ENCODE measurements at regions not wholly inside any gene's neighbourhood (a gene's known extent, or its start where the extent isn't known, plus 50 kb on each side); places are given as distances from the start of the nearest gene placed in this dataset.
"Not testable (repeated sequence)": the region's sequence is repeated elsewhere in the genome, so short reads cannot be mapped to it uniquely, and the experiment has no call there.

DNA sequence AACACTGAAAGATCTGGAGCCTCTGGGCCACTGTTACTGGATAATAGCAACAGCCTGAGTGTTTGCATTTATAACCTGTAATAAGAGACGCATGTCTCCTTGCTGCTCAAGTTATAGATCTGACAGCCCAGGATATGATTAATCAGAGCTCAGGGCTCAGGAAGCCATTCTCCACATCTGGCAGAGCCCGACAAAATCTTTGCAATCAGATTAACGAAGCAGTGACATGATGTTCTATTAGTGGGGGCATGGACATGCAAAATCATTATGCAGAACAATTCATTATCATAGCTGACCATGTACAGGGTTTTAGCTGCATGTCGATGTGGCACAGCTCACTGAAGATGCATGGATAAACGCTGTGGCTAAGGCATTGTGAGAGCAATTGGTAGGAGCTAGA, 730.3 kb downstream of the ZNF385D start:
- no peak for DNase-seq (ENCODE audit: low read depth)

DNA sequence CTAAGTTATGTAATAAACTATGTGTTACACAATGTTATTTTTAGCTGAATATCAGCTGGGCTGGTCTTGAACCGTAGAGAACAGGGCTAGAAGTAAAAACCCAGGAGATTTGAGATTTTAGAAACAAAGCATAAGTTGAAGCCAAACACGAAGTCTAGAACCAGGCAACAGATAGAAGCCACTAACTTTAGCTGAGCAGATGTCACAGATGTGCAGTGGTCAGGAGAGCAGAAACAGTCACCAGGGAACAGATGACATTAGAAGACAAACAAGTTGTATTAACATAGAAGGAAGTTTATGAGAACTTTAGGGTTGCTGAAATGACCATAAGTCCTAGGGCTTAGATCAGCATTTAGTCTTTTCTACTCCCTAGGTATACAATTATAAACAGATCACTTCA, 731.0 kb downstream of the ZNF385D start:
- no peak for DNase-seq (ENCODE audit: low read depth)

DNA sequence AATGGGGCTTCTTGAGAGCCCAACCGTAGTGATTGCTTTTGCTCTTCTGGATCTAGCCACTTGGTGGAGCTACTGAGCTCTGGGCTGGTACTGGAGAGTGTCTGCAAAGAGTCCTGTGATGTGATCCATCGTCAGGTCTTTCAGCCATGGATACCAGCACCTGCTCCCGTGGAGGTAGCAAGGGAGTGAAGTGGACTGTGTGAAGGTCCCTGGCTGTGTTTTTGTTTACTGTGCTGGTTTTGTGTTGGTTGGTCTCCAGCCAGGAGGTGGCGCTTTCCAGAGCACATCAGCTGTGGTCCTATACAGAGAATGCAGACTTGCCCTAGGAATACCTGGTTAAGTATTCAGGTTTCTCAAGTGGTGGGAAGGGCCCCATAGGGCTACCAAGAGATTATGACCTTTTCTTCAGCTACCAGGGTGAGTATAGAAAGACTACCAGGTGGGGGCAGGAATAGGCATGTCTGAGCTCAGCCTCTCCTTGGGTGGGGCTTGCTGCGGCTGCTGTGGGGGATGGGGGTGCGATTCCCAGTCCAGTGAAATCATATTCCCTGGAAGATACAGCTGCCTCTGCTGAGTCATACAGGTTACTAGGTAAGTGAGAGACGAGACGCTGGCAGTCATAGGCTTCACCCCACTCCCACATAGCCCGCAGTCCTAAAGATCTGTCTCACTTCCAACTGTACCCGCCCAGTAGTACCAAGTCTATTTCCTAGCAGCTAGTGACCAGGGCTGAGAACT, 733.7 kb downstream of the ZNF385D start:
- DNase-seq (ENCODE audit: low read depth) = no peak

DNA sequence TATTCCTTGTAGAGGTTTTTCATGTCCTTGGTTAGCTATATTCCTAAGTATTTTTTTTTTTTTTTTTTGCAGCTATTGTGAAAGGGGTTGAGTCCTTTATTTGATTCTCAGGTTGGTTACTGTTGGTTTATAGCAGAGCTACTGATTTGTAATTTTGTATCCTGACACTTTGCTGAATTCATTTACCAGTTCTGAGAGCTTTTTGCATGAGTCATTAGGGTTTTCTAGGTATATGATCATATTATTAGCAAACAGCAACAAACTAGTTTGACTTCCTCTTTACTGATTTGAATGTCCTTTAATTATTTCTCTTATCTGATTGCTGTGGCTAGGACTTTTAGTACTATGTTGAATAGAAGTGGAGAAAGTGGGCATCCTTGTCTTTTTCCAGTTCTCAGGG, 737.4 kb downstream of the ZNF385D start:
- DNase-seq (ENCODE audit: low read depth) = no peak

DNA sequence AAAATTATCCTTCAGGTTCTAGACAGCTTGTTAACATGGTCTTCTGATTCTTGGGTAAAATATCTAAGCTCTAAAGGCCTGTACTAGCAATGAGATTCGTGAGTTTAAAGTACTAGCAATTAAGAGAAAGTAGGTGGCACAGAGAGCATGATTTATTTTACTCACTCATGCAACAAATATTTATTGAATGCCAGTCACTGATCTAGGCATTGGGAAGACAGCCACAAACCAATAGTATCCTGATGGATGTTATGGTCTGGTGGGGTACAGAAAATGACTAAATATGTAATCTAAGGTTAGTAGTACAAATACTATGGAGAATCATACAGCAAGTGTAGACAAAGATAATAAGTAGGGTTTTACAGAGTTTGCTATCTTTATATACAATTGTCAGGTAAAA, 751.3 kb downstream of the ZNF385D start:
- no peak for DNase-seq (ENCODE audit: low read depth)

DNA sequence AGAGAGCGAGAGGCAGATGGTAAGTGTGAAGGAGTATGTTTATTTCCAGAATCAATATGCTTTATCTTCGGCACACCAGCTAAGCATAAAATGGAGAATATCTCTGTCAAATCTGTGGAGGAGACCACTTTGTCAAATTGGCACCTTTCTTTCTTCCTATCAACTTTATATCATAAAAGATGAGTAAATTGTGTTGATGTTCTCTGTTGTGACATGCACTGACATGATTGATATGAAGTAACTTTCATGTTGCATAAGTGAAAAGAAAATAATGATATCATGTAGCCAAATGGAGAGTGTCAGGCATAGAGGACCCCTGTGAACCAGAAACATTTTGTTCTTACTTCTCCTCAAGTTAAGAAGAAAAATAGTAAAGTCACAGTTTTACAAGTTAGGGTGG, 753.8 kb downstream of the ZNF385D start:
- no peak for DNase-seq (ENCODE audit: low read depth)

DNA sequence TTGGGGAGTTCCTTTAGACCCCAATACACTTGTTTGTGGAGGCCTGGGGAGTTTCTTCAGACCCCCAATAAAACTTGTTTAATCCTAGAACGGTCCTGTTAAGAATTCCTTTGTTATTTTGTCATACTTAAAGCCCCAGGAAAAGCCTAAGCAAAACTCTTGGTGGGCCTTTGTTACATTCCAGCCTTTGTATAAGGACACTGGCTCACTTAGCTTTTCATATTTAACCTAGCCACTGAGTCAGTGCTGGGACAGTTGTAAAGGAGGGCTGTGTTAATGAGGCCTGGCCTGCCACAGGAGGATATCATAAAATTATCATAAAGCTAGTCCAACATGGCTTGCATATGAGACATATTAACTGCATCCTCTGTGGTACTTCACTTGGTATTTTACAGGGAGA, 760.1 kb downstream of the ZNF385D start:
- no peak for DNase-seq (ENCODE audit: low read depth)

DNA sequence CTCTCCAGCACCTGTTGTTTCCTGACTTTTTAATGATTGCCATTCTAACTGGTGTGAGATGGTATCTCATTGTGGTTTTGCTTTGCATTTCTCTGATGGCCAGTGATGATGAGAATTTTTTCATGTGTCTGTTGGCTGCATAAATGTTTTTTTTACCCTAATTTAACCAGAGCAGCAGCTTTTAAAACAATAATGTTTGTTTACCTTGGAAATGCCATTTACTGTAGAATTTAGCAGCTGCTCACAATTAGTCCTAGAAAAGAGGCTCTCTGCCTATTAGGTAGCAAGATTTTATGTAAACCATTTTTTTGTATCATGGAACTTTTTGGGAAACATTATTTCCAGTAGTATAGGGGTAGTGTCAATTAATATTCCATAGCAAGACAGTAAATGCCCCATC, 761.4 kb downstream of the ZNF385D start:
- DNase-seq (ENCODE audit: low read depth) = not testable (repeated sequence)

DNA sequence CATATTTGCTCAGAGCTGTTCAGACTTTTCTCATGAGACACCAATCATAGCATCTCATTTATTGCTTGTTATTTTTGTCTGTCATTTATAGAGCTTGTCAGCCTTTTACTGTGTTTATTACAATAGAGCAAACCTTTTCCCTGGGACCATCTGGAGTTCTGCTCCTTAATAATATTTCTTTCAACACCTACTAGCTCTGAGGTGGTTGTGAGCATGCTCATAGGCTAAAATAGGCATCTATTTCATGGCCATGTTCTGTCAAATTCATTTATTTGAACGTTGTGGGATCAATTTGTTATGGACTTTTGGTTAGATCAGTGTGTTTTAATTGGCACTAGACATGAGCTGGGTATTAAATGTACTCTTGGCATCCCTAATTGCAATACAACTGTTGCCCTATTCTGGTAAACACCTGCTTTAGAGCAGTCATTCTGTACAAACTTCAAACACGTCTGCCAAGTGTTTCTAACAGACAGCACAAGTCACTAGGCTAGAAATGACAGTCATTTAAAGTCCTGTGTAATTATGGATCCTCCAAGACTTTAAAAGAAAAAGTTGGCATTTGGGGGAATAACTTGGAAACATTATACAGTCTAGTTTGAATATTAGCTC, 766.3 kb downstream of the ZNF385D start:
- no peak for DNase-seq (ENCODE audit: low read depth)

DNA sequence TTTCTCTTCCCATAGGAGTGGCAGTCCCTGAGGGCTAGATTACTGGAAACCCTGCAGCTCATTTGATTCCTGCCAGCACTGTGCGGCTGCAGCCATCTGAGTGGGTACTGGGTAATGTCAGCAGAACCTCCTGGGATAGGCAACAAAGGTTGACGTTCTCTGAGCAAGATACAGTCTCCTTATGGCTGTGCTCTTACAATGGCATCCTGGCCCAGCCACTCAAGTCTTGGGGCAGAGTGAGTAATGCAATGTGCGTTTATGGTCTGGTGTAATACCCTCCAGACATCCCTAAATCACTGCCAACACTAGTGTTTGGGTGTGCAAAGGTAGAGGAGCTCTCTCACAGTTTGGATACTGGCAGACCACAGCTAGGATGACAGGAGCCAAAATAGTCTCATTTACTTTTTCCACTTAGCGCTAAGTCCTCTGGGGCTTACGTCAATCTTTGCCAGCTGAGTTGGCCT, 775.8 kb downstream of the ZNF385D start:
- no peak for DNase-seq (ENCODE audit: low read depth)

DNA sequence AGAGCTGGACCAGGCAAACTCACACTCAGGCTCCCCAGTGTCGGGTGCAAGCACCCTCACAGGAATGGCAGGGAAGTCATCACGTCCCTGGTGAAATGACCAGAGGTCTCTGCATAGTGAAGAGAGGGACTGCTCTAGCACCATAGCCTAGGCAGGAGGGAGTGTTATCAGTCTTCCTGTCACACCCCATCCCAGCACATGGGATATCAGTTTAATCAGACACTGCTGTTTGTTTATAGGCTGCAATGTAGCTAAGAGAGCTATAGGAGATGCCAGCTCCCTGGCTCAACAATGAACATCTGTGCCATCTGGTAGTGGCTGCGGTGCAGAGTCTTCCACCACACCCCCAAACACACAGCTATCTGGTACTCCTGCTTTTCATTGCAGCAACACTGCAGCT, 776.6 kb downstream of the ZNF385D start:
- no peak for DNase-seq (ENCODE audit: low read depth)

DNA sequence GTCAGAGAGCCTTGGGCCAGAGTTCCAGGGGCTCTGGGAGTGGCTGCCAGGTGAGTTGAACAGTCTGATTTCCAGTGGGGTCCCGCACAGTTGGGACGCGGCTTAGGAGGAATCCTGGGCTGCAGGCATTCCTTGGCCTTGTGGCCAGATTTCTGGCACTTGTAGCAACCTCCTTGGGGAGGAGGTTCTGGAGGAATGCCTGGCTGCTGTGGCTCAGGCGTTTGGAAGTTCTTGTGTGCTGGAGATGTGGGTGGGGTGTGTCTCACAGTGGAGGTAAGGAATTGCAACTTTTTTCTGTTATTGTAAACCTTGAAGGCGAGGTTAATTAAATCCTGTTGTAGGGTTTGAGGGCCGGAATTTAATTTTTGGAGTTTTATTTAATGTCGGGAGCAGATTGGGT, 780.2 kb downstream of the ZNF385D start:
- DNase-seq (ENCODE audit: low read depth) = not testable (repeated sequence)

DNA sequence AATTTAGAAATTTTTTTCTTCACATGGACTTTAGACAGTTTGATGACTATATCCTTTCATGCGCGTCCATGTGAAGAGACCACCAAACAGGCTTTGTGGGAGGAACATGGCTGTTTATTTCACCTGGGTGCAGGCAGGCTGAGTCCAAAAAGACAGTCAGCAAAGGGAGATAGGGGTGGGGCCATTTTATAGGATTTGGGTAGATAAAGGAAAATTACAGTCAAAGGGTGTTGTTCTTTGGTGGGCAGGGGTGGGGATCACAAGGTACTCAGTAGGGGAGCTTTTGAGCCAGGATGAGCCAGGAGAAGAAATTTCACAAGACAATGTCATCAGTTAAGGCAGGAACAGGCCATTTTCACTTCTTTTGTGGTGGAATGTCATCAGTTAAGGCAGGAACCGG, 781.5 kb upstream of the SGO1 start:
- not testable (repeated sequence) for DNase-seq (ENCODE audit: low read depth)

DNA sequence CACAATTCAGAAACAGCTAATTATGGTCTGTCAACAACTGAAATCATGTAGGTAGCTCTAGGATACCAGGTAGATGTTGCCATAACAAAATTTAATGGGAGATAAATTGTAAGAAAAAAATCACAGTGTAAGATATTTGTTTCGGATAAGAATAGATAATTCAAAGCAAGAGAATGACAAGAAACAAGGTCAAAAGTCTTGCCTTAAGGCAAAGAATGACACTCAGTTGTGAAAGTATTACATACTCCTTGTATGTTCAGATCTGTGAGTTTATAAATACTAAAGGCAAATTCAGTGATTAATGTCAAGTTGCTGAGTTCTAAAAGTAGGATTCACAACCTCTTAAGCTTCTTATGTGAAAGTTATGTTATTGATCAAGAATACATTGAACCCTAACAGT, 772.2 kb upstream of the SGO1 start:
- no peak for DNase-seq (ENCODE audit: low read depth)

DNA sequence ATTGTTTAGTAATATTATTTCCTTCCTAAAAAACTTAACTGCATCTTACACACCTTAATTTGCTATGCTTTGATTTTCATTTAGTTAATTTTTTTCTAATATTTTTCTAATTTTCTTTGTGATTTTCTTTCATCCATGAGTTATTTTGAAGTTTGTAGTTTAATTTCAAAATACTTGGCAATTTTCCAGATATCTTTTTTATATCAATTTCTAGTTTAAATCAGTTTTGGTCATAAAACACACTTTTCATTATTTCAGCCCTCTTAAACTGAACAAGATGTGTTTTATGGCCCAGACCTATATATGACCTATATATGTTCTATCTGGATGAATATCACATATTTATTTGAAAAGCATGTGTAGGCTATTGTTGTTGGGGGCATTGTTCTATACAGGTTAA, 759.9 kb upstream of the SGO1 start:
- no peak for DNase-seq (ENCODE audit: low read depth)

DNA sequence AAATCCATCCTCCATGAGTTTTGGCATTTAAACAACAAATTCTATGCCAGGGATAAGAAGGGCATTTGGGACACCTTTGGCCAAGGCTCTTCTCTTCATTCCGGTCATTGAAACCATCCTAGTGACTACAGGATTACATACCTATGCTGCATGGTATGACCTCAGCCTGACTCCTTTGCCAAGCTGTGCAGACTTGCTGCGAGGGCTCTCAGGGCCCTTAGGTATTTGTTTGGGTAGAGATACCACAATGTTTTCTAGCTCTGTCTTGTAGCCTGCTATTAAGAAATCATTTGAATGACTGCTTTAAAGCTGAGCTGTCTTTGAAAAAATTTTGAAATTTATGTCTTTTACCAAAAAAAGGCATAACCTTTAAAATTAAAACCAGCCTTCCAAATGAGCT, 749.8 kb upstream of the SGO1 start:
- no peak for DNase-seq (ENCODE audit: low read depth)

DNA sequence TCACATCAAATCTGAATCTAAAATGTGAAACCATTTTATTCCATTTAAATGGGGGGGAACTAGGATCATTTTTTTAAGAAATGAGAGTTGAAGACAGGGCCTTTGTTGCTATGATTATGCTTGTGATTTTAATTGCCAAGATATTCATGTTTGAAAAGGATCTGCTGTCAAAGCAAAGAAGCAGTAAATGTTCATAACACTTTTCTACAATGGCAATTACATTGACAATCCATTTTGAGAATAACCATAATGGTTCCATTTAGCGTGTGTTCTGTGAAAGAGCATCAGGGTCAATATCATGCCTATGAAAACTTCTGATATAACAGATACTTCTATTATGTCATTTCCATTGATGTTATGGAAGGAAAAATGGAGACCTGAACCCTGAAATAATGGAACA, 745.8 kb upstream of the SGO1 start:
- DNase-seq (ENCODE audit: low read depth) = no peak

DNA sequence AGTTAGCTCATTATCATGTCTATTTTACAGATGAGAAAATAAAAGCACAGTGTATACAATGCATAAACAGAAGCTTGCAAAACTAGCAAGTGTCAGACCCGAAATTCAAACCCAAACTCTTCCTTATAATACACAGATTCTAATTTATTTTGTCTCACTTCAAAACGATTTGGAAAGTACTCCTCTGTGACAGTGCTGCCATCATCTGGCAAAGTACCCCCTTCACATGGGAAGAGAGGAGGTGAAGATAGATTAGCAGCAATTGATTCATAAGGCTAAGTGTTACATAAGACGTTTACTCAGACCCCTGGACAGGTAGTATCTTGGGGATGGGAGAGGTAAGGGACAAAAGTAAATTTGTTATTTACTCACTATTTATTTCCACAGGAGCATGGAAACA, 744.0 kb upstream of the SGO1 start:
- no peak for DNase-seq (ENCODE audit: low read depth)

DNA sequence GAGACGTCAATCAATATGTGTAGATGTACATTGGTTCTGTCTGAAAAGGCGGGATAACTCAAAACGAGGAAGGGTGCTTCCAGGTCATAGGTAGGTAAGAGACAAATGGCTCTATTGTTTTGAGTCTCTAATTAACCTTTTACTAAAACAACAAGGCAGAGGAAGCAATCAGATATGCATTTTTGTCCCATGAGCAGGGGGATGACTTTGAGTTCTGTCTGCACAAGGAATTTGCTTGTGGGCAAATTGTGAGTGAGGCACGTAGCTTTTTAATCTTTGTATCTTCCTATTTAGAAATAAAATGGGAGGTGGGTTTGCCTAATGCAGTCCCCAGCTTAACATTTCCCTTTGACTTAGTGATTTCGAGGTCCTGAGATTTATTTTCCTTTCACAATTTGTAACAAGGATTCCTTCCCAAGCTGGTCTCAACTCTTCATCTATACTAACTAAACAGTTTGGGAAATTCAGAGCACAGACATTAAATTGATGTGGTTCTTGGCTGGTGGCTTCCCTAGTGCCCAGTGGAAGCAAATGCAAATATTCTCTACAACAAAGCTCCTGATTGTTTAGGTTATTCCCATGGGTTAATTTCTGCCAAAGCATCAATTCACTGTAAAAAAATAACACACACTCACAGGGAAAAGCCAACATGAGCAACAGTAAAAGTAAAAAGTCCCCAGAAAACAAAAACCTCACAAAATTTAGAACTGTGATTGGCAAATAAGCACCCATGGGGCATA, 738.8 kb upstream of the SGO1 start:
- DNase-seq (ENCODE audit: low read depth) = no peak

DNA sequence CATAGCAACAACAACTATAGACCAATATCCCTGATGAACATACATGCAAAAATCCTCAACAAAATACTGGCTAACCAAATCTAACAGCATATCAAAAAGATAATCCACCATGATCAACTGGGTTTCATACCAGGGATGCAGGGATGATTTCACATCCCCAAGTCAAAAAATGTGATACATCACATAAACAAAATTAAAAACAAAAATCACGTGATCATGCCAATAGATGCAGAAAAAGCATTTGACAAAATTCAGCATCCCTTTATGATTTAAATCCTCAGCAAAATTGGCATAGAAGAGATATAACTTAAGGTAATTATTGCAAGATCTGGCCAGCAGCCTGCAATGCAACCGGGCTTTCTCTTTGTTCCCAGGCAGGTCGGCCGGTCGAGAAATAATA, 735.1 kb upstream of the SGO1 start:
- not testable (repeated sequence) for DNase-seq (ENCODE audit: low read depth)

DNA sequence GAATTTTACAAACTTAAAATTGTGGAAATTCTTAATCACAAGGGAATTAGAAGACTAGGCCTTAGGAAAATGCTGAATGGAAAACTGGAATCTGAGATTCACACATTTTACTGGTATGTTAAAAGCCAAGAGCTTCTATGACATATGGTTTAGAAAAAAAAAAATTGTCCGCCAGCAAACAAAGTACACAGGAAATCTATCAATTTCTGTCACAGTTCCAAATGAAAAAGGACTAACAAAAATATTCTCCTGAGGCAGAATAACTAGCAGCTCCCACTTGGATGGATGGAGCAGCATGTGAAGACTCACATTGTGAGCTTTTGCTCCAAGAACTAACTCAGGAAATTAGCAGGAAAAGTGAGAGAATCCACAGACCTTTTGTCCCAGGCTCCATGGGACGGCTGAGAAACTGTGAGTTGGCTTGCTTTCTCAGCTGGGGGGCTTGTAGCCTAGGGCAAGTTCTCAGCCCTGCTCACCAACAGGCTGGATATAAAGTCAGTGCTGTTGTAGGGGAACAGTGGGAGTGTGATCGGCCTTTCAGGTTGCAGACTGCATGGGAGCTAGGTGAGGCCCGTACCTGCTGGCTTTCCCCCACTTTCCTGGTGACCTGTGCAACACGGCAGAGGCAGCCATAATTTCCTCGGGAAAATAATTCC, 731.1 kb upstream of the SGO1 start:
- no peak for DNase-seq (ENCODE audit: low read depth)

DNA sequence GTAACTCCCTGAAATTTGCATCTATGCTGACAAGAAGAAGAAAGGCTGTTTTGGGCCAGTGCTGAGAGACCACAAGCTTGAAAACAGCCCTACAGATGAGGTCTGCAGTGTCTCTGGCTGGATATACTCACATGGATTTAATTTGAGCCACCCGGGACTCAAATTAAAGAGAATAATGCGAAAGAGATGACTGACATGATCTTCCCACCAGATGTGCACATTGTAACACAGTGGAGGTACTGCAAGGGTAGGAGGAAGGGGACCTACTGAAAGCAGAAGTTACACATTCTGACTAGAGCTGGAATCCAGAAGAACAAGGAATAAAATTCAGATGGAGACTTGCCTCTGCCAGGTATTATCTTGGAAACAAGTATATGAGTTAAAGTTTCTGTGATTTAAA, 728.3 kb upstream of the SGO1 start:
- DNase-seq (ENCODE audit: low read depth) = no peak

DNA sequence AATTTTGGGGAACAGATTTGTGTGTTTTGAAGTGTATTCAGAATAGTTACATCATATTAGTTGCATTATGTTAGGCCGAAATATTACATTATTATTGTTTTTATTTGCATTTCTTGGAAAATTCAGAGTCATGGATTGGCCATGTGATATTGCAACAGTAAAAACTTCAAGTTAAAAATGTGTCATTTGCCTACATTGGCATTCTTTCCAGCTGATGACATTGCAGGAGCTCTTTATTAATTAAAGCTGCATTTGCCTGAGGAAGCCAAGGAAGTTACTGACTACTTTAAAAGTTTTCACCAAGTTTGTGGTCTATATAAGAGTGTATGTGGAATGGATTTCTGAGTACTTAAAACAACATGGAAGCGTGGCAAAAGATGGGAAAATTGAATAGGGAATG, 726.4 kb upstream of the SGO1 start:
- DNase-seq (ENCODE audit: low read depth) = no peak
